ENCODE measurements at regions not wholly inside any gene's neighbourhood (a gene's known extent, or its start where the extent isn't known, plus 50 kb on each side); places are given as distances from the start of the nearest gene placed in this dataset.

- H3F3A ChIP-seq (ENCODE audit: control insufficient read depth, insufficient read depth), result no peaks in the 10 kb centered on the region
- no peak overlapping the region for H3K27ac ChIP-seq (ENCODE audit: low read depth, low read length)
- no peaks in the 10 kb centered on the region for H4K20me1 ChIP-seq (ENCODE audit: control insufficient read depth, insufficient read depth, low read depth, low read length)
- H3K9me3 ChIP-seq (ENCODE audit: control insufficient read depth, insufficient read depth, low read length), result no peaks in the 10 kb centered on the region
- no peaks in the 10 kb centered on the region for H3K79me2 ChIP-seq (ENCODE audit: control insufficient read depth, low read length)
- TF ChIP-seq EZH2phosphoT487 (IDR thresholded peaks at IDR 0.05; ENCODE audit: borderline replicate concordance, low read length), result no peak
- TF ChIP-seq, protein P1, sequence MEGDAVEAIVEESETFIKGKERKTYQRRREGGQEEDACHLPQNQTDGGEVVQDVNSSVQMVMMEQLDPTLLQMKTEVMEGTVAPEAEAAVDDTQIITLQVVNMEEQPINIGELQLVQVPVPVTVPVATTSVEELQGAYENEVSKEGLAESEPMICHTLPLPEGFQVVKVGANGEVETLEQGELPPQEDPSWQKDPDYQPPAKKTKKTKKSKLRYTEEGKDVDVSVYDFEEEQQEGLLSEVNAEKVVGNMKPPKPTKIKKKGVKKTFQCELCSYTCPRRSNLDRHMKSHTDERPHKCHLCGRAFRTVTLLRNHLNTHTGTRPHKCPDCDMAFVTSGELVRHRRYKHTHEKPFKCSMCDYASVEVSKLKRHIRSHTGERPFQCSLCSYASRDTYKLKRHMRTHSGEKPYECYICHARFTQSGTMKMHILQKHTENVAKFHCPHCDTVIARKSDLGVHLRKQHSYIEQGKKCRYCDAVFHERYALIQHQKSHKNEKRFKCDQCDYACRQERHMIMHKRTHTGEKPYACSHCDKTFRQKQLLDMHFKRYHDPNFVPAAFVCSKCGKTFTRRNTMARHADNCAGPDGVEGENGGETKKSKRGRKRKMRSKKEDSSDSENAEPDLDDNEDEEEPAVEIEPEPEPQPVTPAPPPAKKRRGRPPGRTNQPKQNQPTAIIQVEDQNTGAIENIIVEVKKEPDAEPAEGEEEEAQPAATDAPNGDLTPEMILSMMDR (IDR thresholded peaks at IDR 0.05; ENCODE audit: low read depth, low read length, poor library complexity, severe bottlenecking), result no peak
- no peaks in the 10 kb centered on the region for H3K27me3 ChIP-seq (ENCODE audit: control insufficient read depth, low read length)
- H3K4me3 ChIP-seq (ENCODE audit: low read length), result no peak overlapping the region
- H3K4me2 ChIP-seq (ENCODE audit: low read length), result no peak overlapping the region
- no peaks in the 10 kb centered on the region for H3K9me2 ChIP-seq (replicated peaks; ENCODE audit: control insufficient read depth, low read length)
- H3K4me1 ChIP-seq (ENCODE audit: control insufficient read depth, low read length), result no peaks in the 10 kb centered on the region
- no peaks in the 10 kb centered on the region for H3K36me3 ChIP-seq (ENCODE audit: control insufficient read depth, low read length)
Measured at GRCh38 chr4:117968606-117969005, 65.7 kb upstream of the NDST3 start.

GRCh38 chr4:117971403-117971802, 62.9 kb upstream of the NDST3 start:
- no peak overlapping the region for H3K4me2 ChIP-seq (ENCODE audit: low read length)
- H3K9me2 ChIP-seq (replicated peaks; ENCODE audit: control insufficient read depth, low read length), result no peaks in the 10 kb centered on the region
- H3K36me3 ChIP-seq (ENCODE audit: control insufficient read depth, low read length), result no peaks in the 10 kb centered on the region
- H3K4me3 ChIP-seq (ENCODE audit: low read length), result no peak overlapping the region
- H3K27ac ChIP-seq (ENCODE audit: low read depth, low read length), result no peak overlapping the region
- no peak for TF ChIP-seq EZH2phosphoT487 (IDR thresholded peaks at IDR 0.05; ENCODE audit: borderline replicate concordance, low read length)
- TF ChIP-seq, protein P1 (IDR thresholded peaks at IDR 0.05; ENCODE audit: low read depth, low read length, poor library complexity, severe bottlenecking), result no peak
- no peaks in the 10 kb centered on the region for H3K27me3 ChIP-seq (ENCODE audit: control insufficient read depth, low read length)
- no peaks in the 10 kb centered on the region for H3K4me1 ChIP-seq (ENCODE audit: control insufficient read depth, low read length)
- H3K9me3 ChIP-seq (ENCODE audit: control insufficient read depth, insufficient read depth, low read length), result no peaks in the 10 kb centered on the region
- no peaks in the 10 kb centered on the region for H4K20me1 ChIP-seq (ENCODE audit: control insufficient read depth, insufficient read depth, low read depth, low read length)
- H3K79me2 ChIP-seq (ENCODE audit: control insufficient read depth, low read length), result no peaks in the 10 kb centered on the region
- no peaks in the 10 kb centered on the region for H3F3A ChIP-seq (ENCODE audit: control insufficient read depth, insufficient read depth)

DNA sequence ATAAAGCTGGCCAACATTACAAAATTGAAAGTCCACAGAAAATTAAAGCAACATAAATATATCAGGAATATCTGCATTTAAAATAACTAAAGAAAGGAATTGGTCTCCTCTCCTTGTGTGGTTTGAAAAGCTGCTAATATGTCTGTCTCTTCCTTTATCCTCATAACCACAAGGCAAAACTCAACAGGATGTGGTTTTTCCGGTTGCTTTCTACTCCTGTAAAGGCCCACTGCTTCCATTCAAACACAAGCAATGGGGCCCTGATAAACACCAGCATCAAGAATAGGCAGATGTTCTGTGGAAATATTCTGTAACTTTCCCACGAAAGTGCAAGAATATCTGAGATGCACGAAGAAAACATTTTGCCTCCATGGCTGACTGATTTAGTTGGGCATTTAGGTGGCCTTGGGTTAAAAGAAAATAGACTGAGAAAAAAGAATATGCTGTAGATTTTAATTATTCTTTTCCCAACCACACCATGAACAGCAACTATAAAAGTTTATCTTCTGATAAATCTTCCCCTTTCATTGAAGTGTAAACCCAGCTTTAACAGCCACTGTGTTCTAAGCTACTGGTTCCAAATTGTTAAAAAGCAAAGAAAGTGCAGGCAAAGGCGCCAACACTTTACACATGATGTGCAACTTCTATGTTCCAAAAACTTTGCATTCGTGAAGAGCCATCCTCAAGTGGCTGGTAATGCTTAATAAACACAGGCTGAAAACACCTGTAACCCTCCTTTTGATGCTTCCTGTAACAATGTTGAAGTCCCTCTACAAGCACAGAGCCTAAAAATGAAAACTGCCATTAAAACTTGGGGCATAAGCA, 50.5 kb upstream of the NDST3 start:
- Histone ChIP-seq H3K4me3 (ENCODE audit: low read length) (no peak overlapping the region), H4K20me1 (ENCODE audit: control insufficient read depth, insufficient read depth, low read depth, low read length) (no peaks in the 10 kb centered on the region), H3K36me3 (ENCODE audit: control insufficient read depth, low read length) (no peaks in the 10 kb centered on the region), H3K79me2 (ENCODE audit: control insufficient read depth, low read length) (no peaks in the 10 kb centered on the region), H3K27ac (ENCODE audit: low read depth, low read length) (no peak overlapping the region), H3K4me2 (ENCODE audit: low read length) (no peak overlapping the region), H3K4me1 (ENCODE audit: control insufficient read depth, low read length) (peaks cover 4% of the 10 kb centered on the region; the same call in 1 of the 2 replicates), H3K9me3 (ENCODE audit: control insufficient read depth, insufficient read depth, low read length) (no peaks in the 10 kb centered on the region), H3K27me3 (ENCODE audit: control insufficient read depth, low read length) (no peaks in the 10 kb centered on the region), H3F3A (ENCODE audit: control insufficient read depth, insufficient read depth) (no peaks in the 10 kb centered on the region), H3K9me2 (replicated peaks; ENCODE audit: control insufficient read depth, low read length) (no peaks in the 10 kb centered on the region)
- TF ChIP-seq, protein P1 (IDR thresholded peaks at IDR 0.05; ENCODE audit: low read depth, low read length, poor library complexity, severe bottlenecking), result no peak
- no peak for TF ChIP-seq EZH2phosphoT487 (IDR thresholded peaks at IDR 0.05; ENCODE audit: borderline replicate concordance, low read length)
